GM10248 (cell line): ENCODE measurements at regions not wholly inside any gene's neighbourhood (a gene's known extent, or its start where the extent isn't known, plus 50 kb on each side); places are given as distances from the start of the nearest gene placed in this dataset.

Source experiments
- CTCF ChIA-PET: fragments of 300-600 bp; sonication (Branson Sonifier 250); formaldehyde crosslinking; extraction: SDS; loops from one replicate; lab custom pipeline; 2021; ENCODE audit warnings: antibody characterized with exemption; lab: Yijun Ruan, JAX
- POLR2A ChIA-PET: fragments of 350-650 bp; sonication (Branson Sonifier 250); formaldehyde crosslinking; extraction: SDS; loops from one replicate; lab custom pipeline; 2020; ENCODE audit warnings: antibody characterized with exemption; lab: Yijun Ruan, JAX
- DNase-seq: peaks from one replicate; pipeline ENCODE4 v3.0.0; 2012; ENCODE audit errors: extremely low spot score
- TF ChIP-seq, protein P1 (sequence below): IDR thresholded peaks from 2 replicates; pipeline ENCODE4 v1.5.1; 2012; ENCODE audit warnings: mild to moderate bottlenecking, low read depth; ENCODE audit errors: extremely low read depth, missing control alignments, control extremely low read depth

DNA sequence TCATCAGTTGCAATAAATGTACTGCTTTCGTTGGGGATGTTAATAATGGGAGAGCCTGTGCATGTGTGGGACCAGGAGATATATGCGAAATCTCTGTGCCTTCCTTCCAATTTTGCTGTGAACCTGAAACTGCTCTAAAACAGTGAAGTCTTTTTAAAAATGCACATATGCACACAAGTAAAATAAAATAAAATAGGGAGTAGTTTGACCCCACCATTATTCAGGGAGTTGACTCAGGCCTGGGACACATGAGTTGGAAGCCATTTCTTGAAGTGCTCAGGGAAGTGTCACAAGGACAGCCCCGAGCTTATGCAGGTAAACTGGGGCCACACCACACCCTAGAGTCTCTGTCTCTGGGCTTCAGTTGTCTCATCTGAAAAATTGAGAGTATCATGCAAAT lies 183.1 kb upstream of the POU2AF2 start:
- ChIA-PET CTCF (no interaction called here), POLR2A (no interaction called here)
- TF ChIP-seq, protein P1, sequence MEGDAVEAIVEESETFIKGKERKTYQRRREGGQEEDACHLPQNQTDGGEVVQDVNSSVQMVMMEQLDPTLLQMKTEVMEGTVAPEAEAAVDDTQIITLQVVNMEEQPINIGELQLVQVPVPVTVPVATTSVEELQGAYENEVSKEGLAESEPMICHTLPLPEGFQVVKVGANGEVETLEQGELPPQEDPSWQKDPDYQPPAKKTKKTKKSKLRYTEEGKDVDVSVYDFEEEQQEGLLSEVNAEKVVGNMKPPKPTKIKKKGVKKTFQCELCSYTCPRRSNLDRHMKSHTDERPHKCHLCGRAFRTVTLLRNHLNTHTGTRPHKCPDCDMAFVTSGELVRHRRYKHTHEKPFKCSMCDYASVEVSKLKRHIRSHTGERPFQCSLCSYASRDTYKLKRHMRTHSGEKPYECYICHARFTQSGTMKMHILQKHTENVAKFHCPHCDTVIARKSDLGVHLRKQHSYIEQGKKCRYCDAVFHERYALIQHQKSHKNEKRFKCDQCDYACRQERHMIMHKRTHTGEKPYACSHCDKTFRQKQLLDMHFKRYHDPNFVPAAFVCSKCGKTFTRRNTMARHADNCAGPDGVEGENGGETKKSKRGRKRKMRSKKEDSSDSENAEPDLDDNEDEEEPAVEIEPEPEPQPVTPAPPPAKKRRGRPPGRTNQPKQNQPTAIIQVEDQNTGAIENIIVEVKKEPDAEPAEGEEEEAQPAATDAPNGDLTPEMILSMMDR, result no peak
- no peak for DNase-seq

DNA sequence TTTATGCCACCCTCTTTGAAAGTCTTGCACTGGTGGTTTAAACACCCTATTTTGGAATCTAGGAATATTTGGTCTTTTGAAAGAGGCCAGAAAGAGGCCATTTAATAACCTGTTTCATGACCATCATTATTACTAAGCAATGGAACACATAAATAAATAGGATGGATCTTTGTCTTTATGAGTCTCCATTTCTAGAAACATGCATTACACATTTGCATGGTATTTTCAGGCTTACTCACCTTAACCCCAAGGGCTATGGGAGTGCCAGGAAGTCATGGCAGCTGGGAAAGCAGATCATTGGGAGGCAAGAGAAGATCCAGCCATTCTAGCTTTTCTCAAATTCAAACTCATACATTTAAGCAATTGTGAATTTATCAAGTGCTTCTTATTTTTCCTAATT lies 185.8 kb upstream of the POU2AF2 start:
- POLR2A ChIA-PET, result no interaction called here
- DNase-seq, result no peak
- TF ChIP-seq, protein P1, result no peak
- CTCF ChIA-PET, result interaction anchor here (0.9 kb wide), 1 partner anchor 15 kb away, joined by 3 read pairs; no protein-coding TSS in a partner anchor

DNA sequence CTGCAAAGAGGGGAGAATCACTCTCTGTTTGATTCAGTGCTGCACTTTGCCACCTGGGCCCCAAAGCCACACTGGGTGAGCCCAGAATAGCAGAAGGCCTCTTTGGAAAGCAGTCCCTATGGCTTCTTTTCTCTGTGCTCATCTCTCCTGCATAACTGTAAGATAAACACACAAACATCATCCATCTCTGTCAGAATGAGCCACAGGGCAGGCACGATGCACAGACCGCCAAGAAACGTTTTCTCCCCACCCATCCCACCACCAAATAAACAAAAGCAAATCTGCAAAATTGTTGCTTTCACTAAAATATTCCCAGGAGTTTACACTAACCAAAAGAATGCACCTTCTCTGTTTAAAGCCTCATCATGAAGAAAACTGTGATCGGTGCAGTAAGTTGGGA lies 196.4 kb upstream of the POU2AF2 start:
- DNase-seq, result no peak
- POLR2A ChIA-PET, result no interaction called here
- TF ChIP-seq, protein P1, result no peak
- CTCF ChIA-PET, result interaction anchor here (1.2 kb wide), 1 partner anchor 17 kb away, joined by 3 read pairs; no protein-coding TSS in a partner anchor

DNA sequence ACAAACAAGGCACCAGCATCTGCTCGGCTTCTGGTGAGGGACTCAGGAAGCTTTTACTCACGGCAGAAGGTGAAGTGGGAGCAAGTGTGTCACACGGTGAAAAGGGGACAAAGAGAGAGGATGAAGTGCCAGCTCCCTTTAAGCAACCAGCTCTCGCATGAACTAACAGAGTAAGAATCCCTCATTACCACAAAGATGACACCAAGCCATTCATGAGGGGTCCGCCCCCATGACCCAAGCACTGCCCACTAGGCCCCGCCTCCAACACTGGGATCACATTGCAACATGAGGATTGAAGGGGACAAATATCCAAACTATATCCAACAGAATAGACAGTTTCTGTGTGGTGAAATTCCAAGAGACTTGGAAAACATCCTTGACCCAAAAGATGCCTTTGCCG lies 198.2 kb upstream of the POU2AF2 start:
- TF ChIP-seq, protein P1, result no peak
- ChIA-PET CTCF (no interaction called here), POLR2A (no interaction called here)
- no peak for DNase-seq

DNA sequence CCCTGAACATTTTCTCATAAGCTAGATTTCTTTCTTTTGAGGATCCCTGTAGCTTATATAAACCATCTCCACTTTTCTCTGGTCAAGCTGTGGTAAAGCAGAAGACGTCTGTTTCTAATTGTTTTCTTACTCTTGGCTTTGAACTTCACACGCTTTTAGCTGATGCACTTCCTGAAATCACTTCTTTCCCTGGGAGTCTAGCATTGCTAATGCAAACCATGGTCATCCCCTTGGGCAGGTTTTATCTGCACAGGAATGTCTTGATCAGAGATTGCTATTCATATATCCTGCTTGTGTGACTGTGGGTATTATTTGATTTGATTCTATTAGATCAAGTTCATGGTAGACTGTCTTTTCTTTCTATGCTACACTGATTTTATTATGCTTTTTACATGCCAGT lies 199.2 kb upstream of the POU2AF2 start:
- POLR2A ChIA-PET, result no interaction called here
- DNase-seq, result no peak
- CTCF ChIA-PET, result no interaction called here
- TF ChIP-seq, protein P1, result no peak

DNA sequence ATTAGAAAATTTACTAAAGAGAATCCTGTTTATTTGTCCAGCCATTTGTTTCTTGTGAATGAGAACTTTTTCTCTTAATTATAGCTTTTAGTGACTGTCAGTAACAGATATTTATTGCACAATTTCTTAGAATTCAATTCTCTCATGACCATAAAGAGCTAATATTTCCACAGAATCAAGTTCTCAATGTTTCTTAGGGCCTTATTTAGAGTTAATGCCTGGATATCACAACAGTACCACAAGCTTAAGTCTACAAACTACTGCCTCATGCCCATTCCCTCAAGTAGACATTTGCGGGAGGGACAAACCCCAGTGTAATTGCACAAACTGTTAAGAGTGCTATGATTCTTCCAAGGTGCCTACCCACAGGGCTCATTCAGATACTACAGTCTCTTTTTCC lies 199.7 kb upstream of the POU2AF2 start:
- ChIA-PET CTCF (no interaction called here), POLR2A (no interaction called here)
- DNase-seq, result no peak
- TF ChIP-seq, protein P1, result no peak

DNA sequence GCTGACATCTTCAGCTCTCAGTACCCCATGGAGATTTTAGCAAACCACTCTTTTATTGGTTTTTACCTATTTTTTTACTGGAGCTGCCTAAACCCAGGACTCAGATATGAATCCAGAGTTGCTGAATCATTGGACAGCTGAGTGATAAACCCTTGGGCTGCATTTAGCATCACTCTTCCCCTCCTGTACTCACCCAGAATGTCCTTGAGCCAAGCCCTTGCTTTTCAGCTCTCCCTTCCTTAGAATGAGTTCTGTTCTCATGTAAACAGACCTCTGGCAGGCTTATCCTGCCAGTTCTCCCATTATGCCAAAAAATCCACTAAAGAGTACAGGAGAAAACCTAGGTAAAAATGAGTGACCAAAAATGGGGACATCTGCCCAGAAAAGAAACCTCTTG lies 200.1 kb upstream of the POU2AF2 start:
- DNase-seq, result no peak
- CTCF ChIA-PET, result no interaction called here
- TF ChIP-seq, protein P1, result no peak
- POLR2A ChIA-PET, result no interaction called here
